Uterus (tissue), 2 donors: ENCODE measurements at regions not wholly inside any gene's neighbourhood (a gene's known extent, or its start where the extent isn't known, plus 50 kb on each side); places are given as distances from the start of the nearest gene placed in this dataset.

Experiments used
- CTCF ChIP-seq, 4 experiments: fragments of 200-600 bp in 2 of 4; fragments of 450-650 bp in 2 of 4; sonication (generic) in 2 of 4; IDR thresholded peaks; one replicate each; pipeline ENCODE4 v1.5.1; 2016 to 2019; ENCODE audit warnings: antibody characterized with exemption in 4 of 4, mild to moderate bottlenecking in 2 of 4, moderate library complexity in 1 of 4
- POLR2A ChIP-seq, 2 donors: fragments of 450-650 bp; IDR thresholded peaks; one replicate each; pipeline ENCODE4 v1.6.1; 2016; ENCODE audit warnings: antibody characterized with exemption in 2 of 2, mild to moderate bottlenecking in 1 of 2, moderate library complexity in 1 of 2

GRCh38 chr1:239107676-239108075, 278.7 kb upstream of the CHRM3 start:
- TF ChIP-seq POLR2A (IDR thresholded peaks at IDR 0.05) (no peak), CTCF (IDR thresholded peaks at IDR 0.05) (no peak)
